IMR-90 (cell line): ENCODE measurements at regions not wholly inside any gene's neighbourhood (a gene's known extent, or its start where the extent isn't known, plus 50 kb on each side); places are given as distances from the start of the nearest gene placed in this dataset.

ENCODE experiments used
- ATAC-seq: fragments of 200-7000 bp; cut with Tn5 transposase; 2 replicates; pipeline ENCODE4 v1.9.1; 2020; ENCODE audit warnings: low read depth, mild to moderate bottlenecking, moderate library complexity
- BruUV-seq: library from RNA; stranded (reverse); fragments of 400-500 nt; replicated peaks from 2 replicates; lab custom pipeline; 2021; lab: Mats Ljungman, UMichigan
- CTCF ChIA-PET: fragments of 300-600 bp; formaldehyde crosslinking; extraction: SDS; loops from one replicate; lab custom pipeline; 2021; ENCODE audit warnings: antibody characterized with exemption; lab: Yijun Ruan, JAX
- POLR2A ChIA-PET: fragments of 300-600 bp; sonication (Branson Sonifier 250); formaldehyde crosslinking; loops from one replicate; lab custom pipeline; 2022; ENCODE audit warnings: antibody characterized with exemption; ENCODE audit not compliant: unreplicated experiment; lab: Charles Lee
- DNase-seq: peaks from one replicate; pipeline ENCODE4 v3.0.0; 2013
- H2AFZ ChIP-seq: replicated peaks from 2 replicates; pipeline ENCODE3; 2013; ENCODE audit warnings: low read length, mild to moderate bottlenecking; ENCODE audit not compliant: poor library complexity
- H2AK5ac ChIP-seq: 2 replicates; pipeline ENCODE4 v1.6.1; 2013; ENCODE audit warnings: low read depth, low read length, inconsistent platforms
- H2AK9ac ChIP-seq: replicated peaks from 2 replicates; pipeline ENCODE3; 2013; ENCODE audit warnings: mild to moderate bottlenecking, low read depth, low read length, moderate library complexity; ENCODE audit not compliant: poor library complexity
- H2BK120ac ChIP-seq: 2 replicates; pipeline ENCODE4 v1.6.1; 2013; ENCODE audit warnings: low read depth, low read length, inconsistent platforms
- H2BK15ac ChIP-seq: 3 replicates; pipeline ENCODE4 v1.6.1; 2013; ENCODE audit warnings: low read depth, low read length, inconsistent platforms
- H2BK20ac ChIP-seq: 2 replicates; pipeline ENCODE4 v1.6.1; 2013; ENCODE audit warnings: low read depth, mild to moderate bottlenecking, inconsistent platforms, low read length, moderate library complexity
- H2BK5ac ChIP-seq: 2 replicates; pipeline ENCODE4 v1.6.1; 2013; ENCODE audit warnings: mild to moderate bottlenecking, low read depth, low read length, inconsistent platforms; ENCODE audit not compliant: poor library complexity, severe bottlenecking
- H3K14ac ChIP-seq: replicated peaks from 2 replicates; pipeline ENCODE4 v1.6.1; 2013; ENCODE audit warnings: low read depth, low read length, inconsistent platforms
- H3K18ac ChIP-seq: 2 replicates; pipeline ENCODE4 v1.6.1; 2013; ENCODE audit warnings: low read depth, low read length, control low read depth
- H3K23ac ChIP-seq: 2 replicates; pipeline ENCODE4 v1.6.1; 2013; ENCODE audit warnings: low read depth, low read length, inconsistent platforms
- H3K27ac ChIP-seq: 2 replicates; pipeline ENCODE4 v1.5.1; 2013; ENCODE audit warnings: mild to moderate bottlenecking, control low read depth, low read length; ENCODE audit not compliant: insufficient read depth
- H3K27me3 ChIP-seq: 2 replicates; pipeline ENCODE4 v1.6.1; 2013; ENCODE audit warnings: low read length; ENCODE audit not compliant: control insufficient read depth, insufficient read depth
- H3K36me3 ChIP-seq: 2 replicates; pipeline ENCODE4 v1.6.1; 2013; ENCODE audit warnings: low read length, mixed read lengths; ENCODE audit not compliant: control insufficient read depth, insufficient read depth
- H3K4ac ChIP-seq: 2 replicates; pipeline ENCODE4 v1.6.1; 2013; ENCODE audit warnings: low read depth, low read length, inconsistent platforms
- H3K4me1 ChIP-seq: 2 replicates; pipeline ENCODE4 v1.6.1; 2013; ENCODE audit warnings: low read length, mixed read lengths; ENCODE audit not compliant: control insufficient read depth, insufficient read depth
- H3K4me2 ChIP-seq: 2 replicates; pipeline ENCODE4 v1.6.1; 2013; ENCODE audit warnings: low read depth, mild to moderate bottlenecking, control low read depth, low read length, moderate library complexity
- H3K4me3 ChIP-seq: 2 replicates; pipeline ENCODE4 v1.5.1; 2013; ENCODE audit warnings: low read depth, mild to moderate bottlenecking, control low read depth, low read length, moderate library complexity; ENCODE audit not compliant: insufficient read depth
- H3K56ac ChIP-seq: 2 replicates; pipeline ENCODE4 v1.6.1; 2013; ENCODE audit warnings: low read length, inconsistent platforms; ENCODE audit not compliant: insufficient read depth; ENCODE audit errors: extremely low read depth
- H3K79me1 ChIP-seq, 2 experiments: 2 replicates each; pipeline ENCODE4 v1.6.1; 2013; ENCODE audit warnings: low read length in 2 of 2, inconsistent platforms in 1 of 2, low read depth in 1 of 2
- H3K9ac ChIP-seq: 2 replicates; pipeline ENCODE4 v1.6.1; 2013; ENCODE audit warnings: low read depth, low read length, control low read depth
- H3K9me1 ChIP-seq: 2 replicates; pipeline ENCODE4 v1.6.1; 2013; ENCODE audit warnings: low read length, inconsistent platforms; ENCODE audit not compliant: insufficient read depth
- H3K9me3 ChIP-seq: 2 replicates; pipeline ENCODE4 v1.6.1; 2013; ENCODE audit warnings: low read length; ENCODE audit not compliant: control insufficient read depth, insufficient read depth
- H4K20me1 ChIP-seq: 2 replicates; pipeline ENCODE4 v1.6.1; 2013; ENCODE audit warnings: low read length, inconsistent platforms; ENCODE audit not compliant: insufficient read depth
- H4K5ac ChIP-seq: 2 replicates; pipeline ENCODE4 v1.6.1; 2013; ENCODE audit warnings: mild to moderate bottlenecking, low read depth, low read length, control low read depth
- H4K8ac ChIP-seq, 2 experiments: 2 replicates each; pipeline ENCODE4 v1.6.1; 2013; ENCODE audit warnings: low read depth in 2 of 2, low read length in 2 of 2, control low read depth in 1 of 2, inconsistent platforms in 1 of 2
- H4K91ac ChIP-seq: 2 replicates; pipeline ENCODE4 v1.6.1; 2013; ENCODE audit warnings: low read depth, low read length, inconsistent platforms; ENCODE audit not compliant: insufficient read depth
- BHLHE40 ChIP-seq: fragments of 150-350 bp; IDR thresholded peaks from 2 replicates; pipeline ENCODE4 v1.6.1; 2016; ENCODE audit warnings: mild to moderate bottlenecking, low read depth, low read length
- CHD1 ChIP-seq: IDR thresholded peaks from 2 replicates; pipeline ENCODE4 v1.6.1; 2012; ENCODE audit warnings: low read depth, low read length, improper control_type of control experiment
- CTCF ChIP-seq: conservative IDR thresholded peaks from 2 replicates; pipeline ENCODE4 v1.5.1; 2012; ENCODE audit warnings: mild to moderate bottlenecking, low read depth, low read length, improper control_type of control experiment
- ELK1 ChIP-seq: fragments of 150-350 bp; IDR thresholded peaks from 2 replicates; pipeline ENCODE4 v1.6.1; 2016; ENCODE audit warnings: low read depth, mild to moderate bottlenecking, low read length, moderate library complexity, borderline replicate concordance
- MAZ ChIP-seq: IDR thresholded peaks from 2 replicates; pipeline ENCODE4 v1.6.1; 2012; ENCODE audit warnings: low read depth, mild to moderate bottlenecking, low read length, improper control_type of control experiment, moderate library complexity, borderline replicate concordance
- MXI1 ChIP-seq: IDR thresholded peaks from 2 replicates; pipeline ENCODE4 v1.6.1; 2012; ENCODE audit warnings: low read depth, mild to moderate bottlenecking, low read length, moderate library complexity, borderline replicate concordance
- NFE2L2 ChIP-seq: fragments of 150-350 bp; IDR thresholded peaks from 2 replicates; pipeline ENCODE4 v1.6.1; 2016; ENCODE audit warnings: low read depth, mild to moderate bottlenecking, low read length
- RCOR1 ChIP-seq: IDR thresholded peaks from 2 replicates; pipeline ENCODE4 v1.6.1; 2012; ENCODE audit warnings: mild to moderate bottlenecking, low read length, improper control_type of control experiment; ENCODE audit not compliant: insufficient replicate concordance
- RFX5 ChIP-seq: IDR thresholded peaks from 2 replicates; pipeline ENCODE4 v1.8.0; 2012; ENCODE audit warnings: low read depth, mild to moderate bottlenecking, low read length, moderate library complexity
- WGBS, 2 experiments: methylation state at CpG; one replicate each; pipeline versions ENCODE4 v1.1.5 to v1.1.7; 2013; ENCODE audit warnings: missing lambda C conversion rate in 2 of 2; ENCODE audit not compliant: insufficient read length in 1 of 2; ENCODE audit errors: extremely low coverage in 2 of 2; 5-methylcytosine and 5-hydroxymethylcytosine counted together
- dilution Hi-C: fragments of 300-500 bp; cut with HindIII; formaldehyde crosslinking; loops from one replicate; pipeline ENCODE4 v1.14.3; 2018; ENCODE audit warnings: low sequenced_read_pairs; ENCODE audit not compliant: unreplicated experiment
- in situ Hi-C: fragments of 300-500 bp; cut with MboI; formaldehyde crosslinking; loops from 3 replicates; pipeline ENCODE4 v1.14.3; 2019; ENCODE audit warnings: low sequenced_read_pairs, inconsistent platforms, mixed read lengths
- intact Hi-C: fragments of 100-400 bp; cut with micrococcal nuclease; formaldehyde crosslinking; loops from 2 replicates; pipeline ENCODE4 v1.10.0; 2022

- no peak for ATAC-seq
- in situ Hi-C loops (no loop called here), dilution Hi-C loops (no loop called here)
Observed at GRCh38 chr17:51407576-51407975, 147.2 kb downstream of the UTP18 start.

More at GRCh38 chr17:51407576-51407975, 147.2 kb downstream of the UTP18 start:
- DNase-seq: no peak
- Histone ChIP-seq H2AK9ac (no peak overlapping the region), H3K4me3 (no peak overlapping the region), H4K20me1 (no peaks in the 10 kb centered on the region), H2BK20ac (no peak overlapping the region), H4K8ac (no peak overlapping the region), H3K4me1 (no peaks in the 10 kb centered on the region), H3K9me1 (no peaks in the 10 kb centered on the region), H3K27me3 (no peaks in the 10 kb centered on the region), H4K91ac (no peak overlapping the region), H3K23ac (no peak overlapping the region), H2AK5ac (no peak overlapping the region), H3K9me3 (no peaks in the 10 kb centered on the region), H4K5ac (no peak overlapping the region), H3K4me2 (no peak overlapping the region), H3K27ac (no peak overlapping the region), H3K79me1 (no peaks in the 10 kb centered on the region), H2BK15ac (no peak overlapping the region), H3K36me3 (no peaks in the 10 kb centered on the region), H3K14ac (no peak overlapping the region), H2BK5ac (no peak overlapping the region), H3K4ac (no peak overlapping the region), H2BK120ac (no peak overlapping the region), H2AFZ (no peak overlapping the region), H3K18ac (no peak overlapping the region), H3K9ac (no peak overlapping the region), H3K56ac (no peak overlapping the region)
- CTCF ChIA-PET: no interaction called here
- intact Hi-C loops: no loop called here
- TF ChIP-seq CTCF: no peak
- TF ChIP-seq MAZ: no peak
- TF ChIP-seq MXI1: no peak
- TF ChIP-seq ELK1: no peak
- no peak for TF ChIP-seq CHD1
- no peak for TF ChIP-seq RFX5
- no peak for TF ChIP-seq BHLHE40
- TF ChIP-seq RCOR1: no peak
- TF ChIP-seq NFE2L2: no peak
- POLR2A ChIA-PET: no interaction called here
- no CpG with 5 or more reads among the region's 5 CpGs for WGBS, 2 experiments
- BruUV-seq: no TSS peak
